HEK293T (cell line): ENCODE measurements at regions not wholly inside any gene's neighbourhood (a gene's known extent, or its start where the extent isn't known, plus 50 kb on each side); places are given as distances from the start of the nearest gene placed in this dataset.

Source experiments
- ARNT ChIP-seq: fragments of 450-650 bp; IDR thresholded peaks from 2 replicates; pipeline ENCODE4 v1.6.1; 2017; ENCODE audit warnings: mild to moderate bottlenecking
- BHLHE40 ChIP-seq: fragments of 450-650 bp; IDR thresholded peaks from 2 replicates; pipeline ENCODE4 v1.6.1; 2016; ENCODE audit warnings: mild to moderate bottlenecking, moderate library complexity, borderline replicate concordance
- ELF4 ChIP-seq: fragments of 450-650 bp; IDR thresholded peaks from 2 replicates; pipeline ENCODE4 v1.6.1; 2017; ENCODE audit warnings: antibody characterized with exemption
- FOXA1 ChIP-seq: fragments of 450-650 bp; IDR thresholded peaks from 2 replicates; pipeline ENCODE4 v1.6.1; 2016; ENCODE audit warnings: mild to moderate bottlenecking
- FOXK2 ChIP-seq: fragments of 450-650 bp; IDR thresholded peaks from 2 replicates; pipeline ENCODE4 v1.6.1; 2016; ENCODE audit warnings: mild to moderate bottlenecking
- FOXM1 ChIP-seq: fragments of 450-650 bp; IDR thresholded peaks from 2 replicates; pipeline ENCODE4 v1.6.1; 2017; ENCODE audit warnings: mild to moderate bottlenecking, borderline replicate concordance
- LEF1 ChIP-seq: fragments of 450-650 bp; IDR thresholded peaks from 2 replicates; pipeline ENCODE4 v1.6.1; 2017; ENCODE audit warnings: mild to moderate bottlenecking, borderline replicate concordance
- SP1 ChIP-seq: fragments of 450-650 bp; IDR thresholded peaks from 2 replicates; pipeline ENCODE4 v1.6.1; 2017
- SUZ12 ChIP-seq: fragments of 450-650 bp; IDR thresholded peaks from 2 replicates; pipeline ENCODE4 v1.6.1; 2016; ENCODE audit warnings: mild to moderate bottlenecking
- TARDBP ChIP-seq: fragments of 450-650 bp; IDR thresholded peaks from 2 replicates; pipeline ENCODE4 v1.6.1; 2016
- ZNF384 ChIP-seq: fragments of 450-650 bp; IDR thresholded peaks from 2 replicates; pipeline ENCODE4 v1.6.1; 2016
- TF ChIP-seq, protein P1 (sequence below): fragments of 450-650 bp; IDR thresholded peaks from 2 replicates; pipeline ENCODE4 v1.6.1; 2016

DNA sequence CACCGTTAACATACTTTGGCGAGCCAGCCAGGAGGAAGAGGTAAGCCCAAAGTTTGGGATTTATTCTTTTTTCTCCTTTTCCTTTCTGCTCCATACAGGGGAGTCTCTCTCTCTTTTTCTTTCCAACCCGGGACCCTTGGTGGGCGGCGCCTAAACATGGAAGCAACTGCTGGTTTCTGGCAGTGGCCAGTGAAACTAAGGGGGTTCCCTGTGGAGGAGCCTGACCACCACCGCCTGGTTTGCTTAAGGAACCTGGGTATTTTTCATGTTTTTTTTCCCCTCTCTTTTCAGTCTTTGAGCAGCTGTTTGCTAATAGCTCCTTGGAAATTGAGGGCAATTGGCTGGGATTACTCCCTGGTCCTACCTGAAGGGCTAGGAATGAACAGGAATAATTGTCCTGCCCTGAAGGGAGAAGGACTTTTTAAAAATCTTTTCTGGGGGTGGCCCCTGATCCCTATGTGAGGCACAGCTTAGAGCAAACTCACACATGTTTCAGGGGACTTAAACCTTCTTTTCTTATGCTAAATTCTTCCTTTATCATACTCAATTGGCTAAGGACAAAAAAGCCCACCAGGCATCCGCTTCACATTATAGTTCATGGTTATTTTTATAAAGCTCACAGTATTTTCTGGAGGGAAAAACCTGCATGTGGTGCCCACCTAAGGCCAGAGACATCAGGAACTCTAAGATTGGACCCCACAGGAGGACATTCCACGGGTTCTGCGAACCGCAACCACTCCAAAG lies 61.3 kb upstream of the PLD5 start:
- TF ChIP-seq SUZ12 (no peak), LEF1 (no peak), ARNT (no peak), ELF4 (no peak), FOXM1 (no peak), FOXK2 (no peak), ZNF384 (no peak), FOXA1 (no peak), SP1 (no peak), BHLHE40 (no peak), TARDBP (no peak)
- TF ChIP-seq, protein P1, sequence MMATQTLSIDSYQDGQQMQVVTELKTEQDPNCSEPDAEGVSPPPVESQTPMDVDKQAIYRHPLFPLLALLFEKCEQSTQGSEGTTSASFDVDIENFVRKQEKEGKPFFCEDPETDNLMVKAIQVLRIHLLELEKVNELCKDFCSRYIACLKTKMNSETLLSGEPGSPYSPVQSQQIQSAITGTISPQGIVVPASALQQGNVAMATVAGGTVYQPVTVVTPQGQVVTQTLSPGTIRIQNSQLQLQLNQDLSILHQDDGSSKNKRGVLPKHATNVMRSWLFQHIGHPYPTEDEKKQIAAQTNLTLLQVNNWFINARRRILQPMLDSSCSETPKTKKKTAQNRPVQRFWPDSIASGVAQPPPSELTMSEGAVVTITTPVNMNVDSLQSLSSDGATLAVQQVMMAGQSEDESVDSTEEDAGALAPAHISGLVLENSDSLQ: no peak
